MM.1S (cell line): ENCODE measurements at regions not wholly inside any gene's neighbourhood (a gene's known extent, or its start where the extent isn't known, plus 50 kb on each side); places are given as distances from the start of the nearest gene placed in this dataset.

ENCODE experiments used
- EZH2 ChIP-seq: fragments of 300-600 bp; sonication (generic); optimal IDR thresholded peaks from 2 replicates; pipeline ENCODE3; 2017; ENCODE audit warnings: low read depth, mild to moderate bottlenecking, antibody characterized with exemption, low read length, mixed read lengths
- EZH2phosphoT487 ChIP-seq: fragments of 300-600 bp; sonication (generic); IDR thresholded peaks from 2 replicates; pipeline ENCODE4 v1.6.1; 2018; ENCODE audit warnings: antibody characterized with exemption, low read length
- TF ChIP-seq, protein P1 (sequence below): fragments of 300-600 bp; sonication (generic); IDR thresholded peaks from 2 replicates; pipeline ENCODE4 v1.5.1; 2016; ENCODE audit warnings: antibody characterized with exemption, low read length, mixed read lengths

DNA sequence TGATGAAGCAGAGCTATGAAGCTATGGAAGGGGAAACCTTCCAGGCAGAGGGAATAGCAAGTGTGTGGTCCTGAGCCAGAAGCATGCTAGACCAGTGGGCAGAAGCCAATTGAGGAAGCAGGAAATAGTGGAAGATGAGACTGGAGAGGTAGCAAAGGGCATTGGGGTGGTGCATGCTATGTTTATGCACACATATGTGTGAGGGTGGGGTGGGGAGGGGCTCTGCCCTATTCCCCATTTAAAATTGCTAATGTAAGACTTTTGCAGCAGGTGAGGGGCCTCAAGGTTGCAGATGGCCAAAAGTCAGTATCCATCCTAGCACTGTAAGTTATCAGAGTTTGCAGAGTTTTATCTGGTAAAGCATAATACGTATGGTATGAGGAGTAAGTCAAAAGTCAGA, 626.6 kb upstream of the KIRREL3 start:
- TF ChIP-seq EZH2 (no peak), EZH2phosphoT487 (no peak)
- TF ChIP-seq, protein P1, sequence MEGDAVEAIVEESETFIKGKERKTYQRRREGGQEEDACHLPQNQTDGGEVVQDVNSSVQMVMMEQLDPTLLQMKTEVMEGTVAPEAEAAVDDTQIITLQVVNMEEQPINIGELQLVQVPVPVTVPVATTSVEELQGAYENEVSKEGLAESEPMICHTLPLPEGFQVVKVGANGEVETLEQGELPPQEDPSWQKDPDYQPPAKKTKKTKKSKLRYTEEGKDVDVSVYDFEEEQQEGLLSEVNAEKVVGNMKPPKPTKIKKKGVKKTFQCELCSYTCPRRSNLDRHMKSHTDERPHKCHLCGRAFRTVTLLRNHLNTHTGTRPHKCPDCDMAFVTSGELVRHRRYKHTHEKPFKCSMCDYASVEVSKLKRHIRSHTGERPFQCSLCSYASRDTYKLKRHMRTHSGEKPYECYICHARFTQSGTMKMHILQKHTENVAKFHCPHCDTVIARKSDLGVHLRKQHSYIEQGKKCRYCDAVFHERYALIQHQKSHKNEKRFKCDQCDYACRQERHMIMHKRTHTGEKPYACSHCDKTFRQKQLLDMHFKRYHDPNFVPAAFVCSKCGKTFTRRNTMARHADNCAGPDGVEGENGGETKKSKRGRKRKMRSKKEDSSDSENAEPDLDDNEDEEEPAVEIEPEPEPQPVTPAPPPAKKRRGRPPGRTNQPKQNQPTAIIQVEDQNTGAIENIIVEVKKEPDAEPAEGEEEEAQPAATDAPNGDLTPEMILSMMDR, result no peak
